ENCODE measurements at regions not wholly inside any gene's neighbourhood (a gene's known extent, or its start where the extent isn't known, plus 50 kb on each side); places are given as distances from the start of the nearest gene placed in this dataset.
"Not testable (repeated sequence)": the region's sequence is repeated elsewhere in the genome, so short reads cannot be mapped to it uniquely, and the experiment has no call there.

- no peak for DNase-seq
Observed at GRCh38 chr14:43795600-43796228, 711.4 kb downstream of the FSCB start.

- DNase-seq, result no peak
Observed at GRCh38 chr14:43793579-43793978, 713.5 kb downstream of the FSCB start.

GRCh38 chr14:43792980-43793379 is 714.1 kb downstream of the FSCB start:
- DNase-seq, result no peak

- no peak for DNase-seq
Observed at GRCh38 chr14:43790681-43791080, 716.4 kb downstream of the FSCB start.

- no peak for DNase-seq
Observed at GRCh38 chr14:43789458-43789857, 717.6 kb downstream of the FSCB start.

- DNase-seq, result no peak
Observed at GRCh38 chr14:43786066-43786762, 720.9 kb downstream of the FSCB start.

- not testable (repeated sequence) for DNase-seq
Observed at GRCh38 chr14:43784432-43784831, 722.7 kb downstream of the FSCB start.

- DNase-seq, result no peak
Observed at GRCh38 chr14:43778937-43779639, 728.0 kb downstream of the FSCB start.

- no peak for DNase-seq
Observed at GRCh38 chr14:43778570-43778936, 728.5 kb downstream of the FSCB start.

GRCh38 chr14:43765474-43765873 is 741.6 kb downstream of the FSCB start:
- DNase-seq, result no peak

- DNase-seq, result no peak
Observed at GRCh38 chr14:43764433-43764832, 742.6 kb downstream of the FSCB start.

GRCh38 chr14:43755707-43756106 is 751.4 kb downstream of the FSCB start:
- no peak for DNase-seq

- DNase-seq, result no peak
Observed at GRCh38 chr14:43754838-43755237, 752.2 kb downstream of the FSCB start.

- DNase-seq, result no peak
Observed at GRCh38 chr14:43745746-43746145, 761.3 kb downstream of the FSCB start.

GRCh38 chr14:43735932-43736331 is 771.2 kb downstream of the FSCB start:
- DNase-seq, result no peak

GRCh38 chr14:43729143-43729542 is 777.9 kb downstream of the FSCB start:
- no peak for DNase-seq

- DNase-seq, result no peak
Observed at GRCh38 chr14:43706900-43707299, 800.2 kb downstream of the FSCB start.

GRCh38 chr14:43698561-43699284 is 808.4 kb downstream of the FSCB start:
- not testable (repeated sequence) for DNase-seq

GRCh38 chr14:43697003-43697402 is 810.1 kb downstream of the FSCB start:
- DNase-seq, result no peak

- no peak for DNase-seq
Observed at GRCh38 chr14:43692706-43693105, 814.4 kb downstream of the FSCB start.

- DNase-seq, result no peak
Observed at GRCh38 chr14:43687921-43688320, 819.2 kb downstream of the FSCB start.

GRCh38 chr14:43677581-43677980 is 829.5 kb downstream of the FSCB start:
- DNase-seq, result no peak

- DNase-seq, result no peak
Observed at GRCh38 chr14:43674273-43674672, 832.8 kb downstream of the FSCB start.

Measured in activated CD4-positive, alpha-beta T cell treated with anti-CD3 and anti-CD28 coated beads, Interleukin-2, Interleukin-6, amounts not matched to agents 100 ng/mL and 50 ng/mL, durations not matched to agents 16 hours and 8 hours (primary cell).